ENCODE measurements at regions not wholly inside any gene's neighbourhood (a gene's known extent, or its start where the extent isn't known, plus 50 kb on each side); places are given as distances from the start of the nearest gene placed in this dataset.

DNA sequence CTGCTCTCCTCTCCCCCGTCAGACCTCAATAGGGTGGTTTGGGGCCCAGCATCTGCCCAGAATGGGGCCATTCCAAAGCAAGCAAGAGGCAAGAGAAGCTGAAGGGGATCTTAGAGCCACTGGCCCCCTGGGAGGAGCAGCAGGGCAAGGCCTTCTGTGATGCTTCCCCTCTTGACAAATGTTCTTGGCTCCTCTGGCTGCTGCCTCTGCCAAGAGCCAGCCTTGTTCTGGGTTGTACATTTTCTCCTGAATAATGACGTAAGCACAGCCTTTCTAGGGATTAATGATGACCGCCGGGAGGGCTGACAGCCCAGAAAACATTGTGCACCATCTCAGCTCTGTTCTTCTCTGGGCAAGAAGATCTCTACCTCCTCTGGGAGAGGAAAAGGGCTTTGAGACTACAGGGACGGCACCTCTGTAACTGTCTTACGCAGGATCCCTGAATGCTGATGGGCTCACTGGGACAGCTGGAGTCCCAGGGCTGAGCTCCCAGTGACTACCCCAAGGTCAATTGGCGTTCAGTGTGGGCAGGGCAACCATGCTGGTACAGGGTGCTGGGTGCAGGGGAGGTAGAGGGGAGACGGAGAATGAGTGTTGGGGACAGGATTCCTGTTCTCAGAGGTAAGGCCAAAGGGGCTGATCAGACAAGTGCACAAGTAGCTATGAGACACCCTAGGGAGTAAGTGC, 253.3 kb downstream of the FAM43A start:
- TF ChIP-seq EZH2 (optimal IDR thresholded peaks at IDR 0.05; ENCODE audit: low read depth, low read length) (no peak), CTCF (IDR thresholded peaks at IDR 0.05; ENCODE audit: low read length) (no peak)

All from MM.1S (cell line).